Breast epithelium (tissue), 3 donors: ENCODE measurements at regions not wholly inside any gene's neighbourhood (a gene's known extent, or its start where the extent isn't known, plus 50 kb on each side); places are given as distances from the start of the nearest gene placed in this dataset.

Source experiments
- CTCF ChIP-seq, 3 donors: fragments of 450-650 bp; IDR thresholded peaks; one replicate each; pipeline ENCODE4 v1.5.1; 2016 to 2017; ENCODE audit warnings: antibody characterized with exemption in 3 of 3, mild to moderate bottlenecking in 3 of 3, moderate library complexity in 3 of 3
- POLR2A ChIP-seq: fragments of 450-650 bp; IDR thresholded peaks from one replicate; pipeline ENCODE4 v1.6.1; 2016; ENCODE audit warnings: antibody characterized with exemption, mild to moderate bottlenecking, moderate library complexity
- POLR2AphosphoS5 ChIP-seq, 3 donors: sonication (generic); formaldehyde crosslinking; IDR thresholded peaks; one replicate each; pipeline ENCODE4 v1.6.1; 2017; ENCODE audit warnings: antibody characterized with exemption in 3 of 3

DNA sequence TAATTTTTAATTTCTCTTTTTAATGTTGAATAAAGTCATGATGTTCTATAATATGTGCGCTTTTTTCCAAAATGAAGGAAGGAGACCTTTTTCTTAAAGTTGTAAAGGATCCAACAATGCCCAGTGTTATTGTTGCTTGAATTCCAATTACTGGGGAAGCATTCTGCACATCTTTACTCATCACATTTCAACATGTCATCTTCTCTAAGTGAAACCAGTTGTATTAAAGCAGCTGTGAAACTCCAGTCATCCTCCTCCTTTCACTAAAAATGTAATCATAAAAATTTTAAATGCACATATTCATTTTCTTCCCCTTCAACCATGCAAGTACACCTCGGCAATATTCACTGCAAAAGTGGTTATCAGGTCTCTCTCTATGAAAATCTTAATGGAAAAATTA lies 722.7 kb downstream of the TSN start:
- TF ChIP-seq CTCF (IDR thresholded peaks at IDR 0.05) (no peak), POLR2A (no peak), POLR2AphosphoS5 (IDR thresholded peaks at IDR 0.05) (no peak)
